HG03439 (cell line): ENCODE measurements at regions not wholly inside any gene's neighbourhood (a gene's known extent, or its start where the extent isn't known, plus 50 kb on each side); places are given as distances from the start of the nearest gene placed in this dataset.

Experiments
- ATAC-seq: cut with Tn5 transposase; IDR thresholded peaks from one replicate; pipeline ENCODE4 v1.9.1; 2021; ENCODE audit warnings: mild to moderate bottlenecking, moderate library complexity; ENCODE audit not compliant: unreplicated experiment

GRCh38 chr18:46425511-46425910, 231.5 kb downstream of the LOXHD1 start:
- ATAC-seq, result no peak

GRCh38 chr18:46426021-46426678, 230.9 kb downstream of the LOXHD1 start:
- ATAC-seq, result no peak

GRCh38 chr18:46426679-46427047, 230.4 kb downstream of the LOXHD1 start:
- no peak for ATAC-seq
